ENCODE measurements at regions not wholly inside any gene's neighbourhood (a gene's known extent, or its start where the extent isn't known, plus 50 kb on each side); places are given as distances from the start of the nearest gene placed in this dataset.

- no peak for TF ChIP-seq PRDM10 (tag by site-specific recombination; IDR thresholded peaks at IDR 0.05)
- no peak for TF ChIP-seq ZNF146 (tag by site-specific recombination; IDR thresholded peaks at IDR 0.05)
- TF ChIP-seq, protein P1, sequence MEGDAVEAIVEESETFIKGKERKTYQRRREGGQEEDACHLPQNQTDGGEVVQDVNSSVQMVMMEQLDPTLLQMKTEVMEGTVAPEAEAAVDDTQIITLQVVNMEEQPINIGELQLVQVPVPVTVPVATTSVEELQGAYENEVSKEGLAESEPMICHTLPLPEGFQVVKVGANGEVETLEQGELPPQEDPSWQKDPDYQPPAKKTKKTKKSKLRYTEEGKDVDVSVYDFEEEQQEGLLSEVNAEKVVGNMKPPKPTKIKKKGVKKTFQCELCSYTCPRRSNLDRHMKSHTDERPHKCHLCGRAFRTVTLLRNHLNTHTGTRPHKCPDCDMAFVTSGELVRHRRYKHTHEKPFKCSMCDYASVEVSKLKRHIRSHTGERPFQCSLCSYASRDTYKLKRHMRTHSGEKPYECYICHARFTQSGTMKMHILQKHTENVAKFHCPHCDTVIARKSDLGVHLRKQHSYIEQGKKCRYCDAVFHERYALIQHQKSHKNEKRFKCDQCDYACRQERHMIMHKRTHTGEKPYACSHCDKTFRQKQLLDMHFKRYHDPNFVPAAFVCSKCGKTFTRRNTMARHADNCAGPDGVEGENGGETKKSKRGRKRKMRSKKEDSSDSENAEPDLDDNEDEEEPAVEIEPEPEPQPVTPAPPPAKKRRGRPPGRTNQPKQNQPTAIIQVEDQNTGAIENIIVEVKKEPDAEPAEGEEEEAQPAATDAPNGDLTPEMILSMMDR (tag by site-specific recombination; IDR thresholded peaks at IDR 0.05) = no peak
- TF ChIP-seq, protein P2, sequence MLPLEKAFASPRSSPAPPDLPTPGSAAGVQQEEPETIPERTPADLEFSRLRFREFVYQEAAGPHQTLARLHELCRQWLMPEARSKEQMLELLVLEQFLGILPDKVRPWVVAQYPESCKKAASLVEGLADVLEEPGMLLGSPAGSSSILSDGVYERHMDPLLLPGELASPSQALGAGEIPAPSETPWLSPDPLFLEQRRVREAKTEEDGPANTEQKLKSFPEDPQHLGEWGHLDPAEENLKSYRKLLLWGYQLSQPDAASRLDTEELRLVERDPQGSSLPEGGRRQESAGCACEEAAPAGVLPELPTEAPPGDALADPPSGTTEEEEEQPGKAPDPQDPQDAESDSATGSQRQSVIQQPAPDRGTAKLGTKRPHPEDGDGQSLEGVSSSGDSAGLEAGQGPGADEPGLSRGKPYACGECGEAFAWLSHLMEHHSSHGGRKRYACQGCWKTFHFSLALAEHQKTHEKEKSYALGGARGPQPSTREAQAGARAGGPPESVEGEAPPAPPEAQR (tag by site-specific recombination; IDR thresholded peaks at IDR 0.05) = no peak
- TF ChIP-seq, protein P3, sequence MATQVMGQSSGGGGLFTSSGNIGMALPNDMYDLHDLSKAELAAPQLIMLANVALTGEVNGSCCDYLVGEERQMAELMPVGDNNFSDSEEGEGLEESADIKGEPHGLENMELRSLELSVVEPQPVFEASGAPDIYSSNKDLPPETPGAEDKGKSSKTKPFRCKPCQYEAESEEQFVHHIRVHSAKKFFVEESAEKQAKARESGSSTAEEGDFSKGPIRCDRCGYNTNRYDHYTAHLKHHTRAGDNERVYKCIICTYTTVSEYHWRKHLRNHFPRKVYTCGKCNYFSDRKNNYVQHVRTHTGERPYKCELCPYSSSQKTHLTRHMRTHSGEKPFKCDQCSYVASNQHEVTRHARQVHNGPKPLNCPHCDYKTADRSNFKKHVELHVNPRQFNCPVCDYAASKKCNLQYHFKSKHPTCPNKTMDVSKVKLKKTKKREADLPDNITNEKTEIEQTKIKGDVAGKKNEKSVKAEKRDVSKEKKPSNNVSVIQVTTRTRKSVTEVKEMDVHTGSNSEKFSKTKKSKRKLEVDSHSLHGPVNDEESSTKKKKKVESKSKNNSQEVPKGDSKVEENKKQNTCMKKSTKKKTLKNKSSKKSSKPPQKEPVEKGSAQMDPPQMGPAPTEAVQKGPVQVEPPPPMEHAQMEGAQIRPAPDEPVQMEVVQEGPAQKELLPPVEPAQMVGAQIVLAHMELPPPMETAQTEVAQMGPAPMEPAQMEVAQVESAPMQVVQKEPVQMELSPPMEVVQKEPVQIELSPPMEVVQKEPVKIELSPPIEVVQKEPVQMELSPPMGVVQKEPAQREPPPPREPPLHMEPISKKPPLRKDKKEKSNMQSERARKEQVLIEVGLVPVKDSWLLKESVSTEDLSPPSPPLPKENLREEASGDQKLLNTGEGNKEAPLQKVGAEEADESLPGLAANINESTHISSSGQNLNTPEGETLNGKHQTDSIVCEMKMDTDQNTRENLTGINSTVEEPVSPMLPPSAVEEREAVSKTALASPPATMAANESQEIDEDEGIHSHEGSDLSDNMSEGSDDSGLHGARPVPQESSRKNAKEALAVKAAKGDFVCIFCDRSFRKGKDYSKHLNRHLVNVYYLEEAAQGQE (tag by site-specific recombination; IDR thresholded peaks at IDR 0.05) = no peak
- TF ChIP-seq ZXDB (tag by site-specific recombination; IDR thresholded peaks at IDR 0.05) = no peak
- no peak for TF ChIP-seq PATZ1 (tag by site-specific recombination; IDR thresholded peaks at IDR 0.05)
These were observed 417.3 kb downstream of the RASEF start for GRCh38 chr9:82645600-82645999.
